ENCODE measurements at regions not wholly inside any gene's neighbourhood (a gene's known extent, or its start where the extent isn't known, plus 50 kb on each side); places are given as distances from the start of the nearest gene placed in this dataset.

- TF ChIP-seq POLR2AphosphoS5 (IDR thresholded peaks at IDR 0.05; ENCODE audit: low read depth, low read length) (no peak), SPI1 (IDR thresholded peaks at IDR 0.05; ENCODE audit: low read depth, low read length) (no peak), POLR2A (IDR thresholded peaks at IDR 0.05; ENCODE audit: low read depth, low read length) (no peak)
Observed at GRCh38 chr13:103762523-103762922, 696.3 kb upstream of the SLC10A2 start.

Data from GM12891 (cell line).